Lung microvascular endothelial cell (primary cell): ENCODE measurements at regions not wholly inside any gene's neighbourhood (a gene's known extent, or its start where the extent isn't known, plus 50 kb on each side); places are given as distances from the start of the nearest gene placed in this dataset.

ENCODE experiments used
- DNase-seq, 2 donors: peaks; one replicate each; pipeline versions ENCODE4 v3.0.0 to v3.0.0-alpha.2; 2010; ENCODE audit warnings: low read depth in 2 of 2

- DNase-seq: no peak
Observed at GRCh38 chr3:43783987-43784639, 93.4 kb downstream of the ABHD5 start.

GRCh38 chr3:43784640-43785011 is 93.9 kb downstream of the ABHD5 start:
- DNase-seq: no peak

- DNase-seq: no peak
Observed at GRCh38 chr3:43785551-43785950, 94.8 kb downstream of the ABHD5 start.

- no peak for DNase-seq
Observed at GRCh38 chr3:43786102-43786501, 95.4 kb downstream of the ABHD5 start.

- DNase-seq: no peak
Observed at GRCh38 chr3:43786526-43787305, 96.0 kb downstream of the ABHD5 start.

- no peak for DNase-seq
Observed at GRCh38 chr3:43787330-43787729, 96.6 kb downstream of the ABHD5 start.

GRCh38 chr3:43789028-43789427 is 98.3 kb downstream of the ABHD5 start:
- no peak for DNase-seq

- DNase-seq: no peak
Observed at GRCh38 chr3:43790060-43790459, 99.3 kb downstream of the ABHD5 start.

GRCh38 chr3:43790476-43790875 is 99.7 kb downstream of the ABHD5 start:
- DNase-seq: no peak

- DNase-seq: no peak
Observed at GRCh38 chr3:43791246-43791645, 100.5 kb downstream of the ABHD5 start.

- DNase-seq: no peak
Observed at GRCh38 chr3:43792904-43793303, 102.2 kb downstream of the ABHD5 start.

- DNase-seq: no peak
Observed at GRCh38 chr3:43793648-43794372, 103.1 kb downstream of the ABHD5 start.

- DNase-seq: no peak
Observed at GRCh38 chr3:43794776-43795175, 104.0 kb downstream of the ABHD5 start.

GRCh38 chr3:43795491-43795890 is 104.8 kb downstream of the ABHD5 start:
- DNase-seq: no peak

GRCh38 chr3:43796041-43796596 is 105.4 kb downstream of the ABHD5 start:
- no peak for DNase-seq

- DNase-seq: no peak
Observed at GRCh38 chr3:43797794-43798193, 107.1 kb downstream of the ABHD5 start.

- DNase-seq: no peak
Observed at GRCh38 chr3:43810797-43811196, 120.1 kb downstream of the ABHD5 start.

- no peak for DNase-seq
Observed at GRCh38 chr3:43814461-43814860, 123.7 kb downstream of the ABHD5 start.

- DNase-seq: no peak
Observed at GRCh38 chr3:43816372-43816771, 125.6 kb downstream of the ABHD5 start.

GRCh38 chr3:43817064-43817463 is 126.3 kb downstream of the ABHD5 start:
- DNase-seq: no peak

- no peak for DNase-seq
Observed at GRCh38 chr3:43817825-43818224, 127.1 kb downstream of the ABHD5 start.

- DNase-seq: no peak
Observed at GRCh38 chr3:43818229-43818628, 127.5 kb downstream of the ABHD5 start.
